IMR-90 (cell line): ENCODE measurements at regions not wholly inside any gene's neighbourhood (a gene's known extent, or its start where the extent isn't known, plus 50 kb on each side); places are given as distances from the start of the nearest gene placed in this dataset.

Source experiments
- ATAC-seq: fragments of 200-7000 bp; cut with Tn5 transposase; 2 replicates; pipeline ENCODE4 v1.9.1; 2020; ENCODE audit warnings: low read depth, mild to moderate bottlenecking, moderate library complexity
- BruUV-seq: library from RNA; stranded (reverse); fragments of 400-500 nt; replicated peaks from 2 replicates; lab custom pipeline; 2021; lab: Mats Ljungman, UMichigan
- CTCF ChIA-PET: fragments of 300-600 bp; formaldehyde crosslinking; extraction: SDS; loops from one replicate; lab custom pipeline; 2021; ENCODE audit warnings: antibody characterized with exemption; lab: Yijun Ruan, JAX
- POLR2A ChIA-PET: fragments of 300-600 bp; sonication (Branson Sonifier 250); formaldehyde crosslinking; loops from one replicate; lab custom pipeline; 2022; ENCODE audit warnings: antibody characterized with exemption; ENCODE audit not compliant: unreplicated experiment; lab: Charles Lee
- DNase-seq: peaks from one replicate; pipeline ENCODE4 v3.0.0; 2013
- H2AFZ ChIP-seq: replicated peaks from 2 replicates; pipeline ENCODE3; 2013; ENCODE audit warnings: low read length, mild to moderate bottlenecking; ENCODE audit not compliant: poor library complexity
- H2AK5ac ChIP-seq: 2 replicates; pipeline ENCODE4 v1.6.1; 2013; ENCODE audit warnings: low read depth, low read length, inconsistent platforms
- H2AK9ac ChIP-seq: replicated peaks from 2 replicates; pipeline ENCODE3; 2013; ENCODE audit warnings: mild to moderate bottlenecking, low read depth, low read length, moderate library complexity; ENCODE audit not compliant: poor library complexity
- H2BK120ac ChIP-seq: 2 replicates; pipeline ENCODE4 v1.6.1; 2013; ENCODE audit warnings: low read depth, low read length, inconsistent platforms
- H2BK15ac ChIP-seq: 3 replicates; pipeline ENCODE4 v1.6.1; 2013; ENCODE audit warnings: low read depth, low read length, inconsistent platforms
- H2BK20ac ChIP-seq: 2 replicates; pipeline ENCODE4 v1.6.1; 2013; ENCODE audit warnings: low read depth, mild to moderate bottlenecking, inconsistent platforms, low read length, moderate library complexity
- H2BK5ac ChIP-seq: 2 replicates; pipeline ENCODE4 v1.6.1; 2013; ENCODE audit warnings: mild to moderate bottlenecking, low read depth, low read length, inconsistent platforms; ENCODE audit not compliant: poor library complexity, severe bottlenecking
- H3K14ac ChIP-seq: replicated peaks from 2 replicates; pipeline ENCODE4 v1.6.1; 2013; ENCODE audit warnings: low read depth, low read length, inconsistent platforms
- H3K18ac ChIP-seq: 2 replicates; pipeline ENCODE4 v1.6.1; 2013; ENCODE audit warnings: low read depth, low read length, control low read depth
- H3K23ac ChIP-seq: 2 replicates; pipeline ENCODE4 v1.6.1; 2013; ENCODE audit warnings: low read depth, low read length, inconsistent platforms
- H3K27ac ChIP-seq: 2 replicates; pipeline ENCODE4 v1.5.1; 2013; ENCODE audit warnings: mild to moderate bottlenecking, control low read depth, low read length; ENCODE audit not compliant: insufficient read depth
- H3K27me3 ChIP-seq: 2 replicates; pipeline ENCODE4 v1.6.1; 2013; ENCODE audit warnings: low read length; ENCODE audit not compliant: control insufficient read depth, insufficient read depth
- H3K36me3 ChIP-seq: 2 replicates; pipeline ENCODE4 v1.6.1; 2013; ENCODE audit warnings: low read length, mixed read lengths; ENCODE audit not compliant: control insufficient read depth, insufficient read depth
- H3K4ac ChIP-seq: 2 replicates; pipeline ENCODE4 v1.6.1; 2013; ENCODE audit warnings: low read depth, low read length, inconsistent platforms
- H3K4me1 ChIP-seq: 2 replicates; pipeline ENCODE4 v1.6.1; 2013; ENCODE audit warnings: low read length, mixed read lengths; ENCODE audit not compliant: control insufficient read depth, insufficient read depth
- H3K4me2 ChIP-seq: 2 replicates; pipeline ENCODE4 v1.6.1; 2013; ENCODE audit warnings: low read depth, mild to moderate bottlenecking, control low read depth, low read length, moderate library complexity
- H3K4me3 ChIP-seq: 2 replicates; pipeline ENCODE4 v1.5.1; 2013; ENCODE audit warnings: low read depth, mild to moderate bottlenecking, control low read depth, low read length, moderate library complexity; ENCODE audit not compliant: insufficient read depth
- H3K56ac ChIP-seq: 2 replicates; pipeline ENCODE4 v1.6.1; 2013; ENCODE audit warnings: low read length, inconsistent platforms; ENCODE audit not compliant: insufficient read depth; ENCODE audit errors: extremely low read depth
- H3K79me1 ChIP-seq, 2 experiments: 2 replicates each; pipeline ENCODE4 v1.6.1; 2013; ENCODE audit warnings: low read length in 2 of 2, inconsistent platforms in 1 of 2, low read depth in 1 of 2
- H3K9ac ChIP-seq: 2 replicates; pipeline ENCODE4 v1.6.1; 2013; ENCODE audit warnings: low read depth, low read length, control low read depth
- H3K9me1 ChIP-seq: 2 replicates; pipeline ENCODE4 v1.6.1; 2013; ENCODE audit warnings: low read length, inconsistent platforms; ENCODE audit not compliant: insufficient read depth
- H3K9me3 ChIP-seq: 2 replicates; pipeline ENCODE4 v1.6.1; 2013; ENCODE audit warnings: low read length; ENCODE audit not compliant: control insufficient read depth, insufficient read depth
- H4K20me1 ChIP-seq: 2 replicates; pipeline ENCODE4 v1.6.1; 2013; ENCODE audit warnings: low read length, inconsistent platforms; ENCODE audit not compliant: insufficient read depth
- H4K5ac ChIP-seq: 2 replicates; pipeline ENCODE4 v1.6.1; 2013; ENCODE audit warnings: mild to moderate bottlenecking, low read depth, low read length, control low read depth
- H4K8ac ChIP-seq, 2 experiments: 2 replicates each; pipeline ENCODE4 v1.6.1; 2013; ENCODE audit warnings: low read depth in 2 of 2, low read length in 2 of 2, control low read depth in 1 of 2, inconsistent platforms in 1 of 2
- H4K91ac ChIP-seq: 2 replicates; pipeline ENCODE4 v1.6.1; 2013; ENCODE audit warnings: low read depth, low read length, inconsistent platforms; ENCODE audit not compliant: insufficient read depth
- BHLHE40 ChIP-seq: fragments of 150-350 bp; IDR thresholded peaks from 2 replicates; pipeline ENCODE4 v1.6.1; 2016; ENCODE audit warnings: mild to moderate bottlenecking, low read depth, low read length
- CEBPB ChIP-seq: IDR thresholded peaks from 2 replicates; pipeline ENCODE4 v1.6.1; 2012; ENCODE audit warnings: low read depth, low read length, improper control_type of control experiment
- CHD1 ChIP-seq: IDR thresholded peaks from 2 replicates; pipeline ENCODE4 v1.6.1; 2012; ENCODE audit warnings: low read depth, low read length, improper control_type of control experiment
- FOS ChIP-seq: fragments of 150-350 bp; IDR thresholded peaks from 2 replicates; pipeline ENCODE4 v1.6.1; 2016; ENCODE audit warnings: low read depth, low read length
- MAFK ChIP-seq: IDR thresholded peaks from 2 replicates; pipeline ENCODE4 v1.6.1; 2012; ENCODE audit warnings: low read depth, low read length, improper control_type of control experiment
- MAZ ChIP-seq: IDR thresholded peaks from 2 replicates; pipeline ENCODE4 v1.6.1; 2012; ENCODE audit warnings: low read depth, mild to moderate bottlenecking, low read length, improper control_type of control experiment, moderate library complexity, borderline replicate concordance
- MXI1 ChIP-seq: IDR thresholded peaks from 2 replicates; pipeline ENCODE4 v1.6.1; 2012; ENCODE audit warnings: low read depth, mild to moderate bottlenecking, low read length, moderate library complexity, borderline replicate concordance
- NFE2L2 ChIP-seq: fragments of 150-350 bp; IDR thresholded peaks from 2 replicates; pipeline ENCODE4 v1.6.1; 2016; ENCODE audit warnings: low read depth, mild to moderate bottlenecking, low read length
- POLR2A ChIP-seq: IDR thresholded peaks from 2 replicates; pipeline ENCODE4 v1.6.1; 2012; ENCODE audit warnings: mild to moderate bottlenecking, low read depth, low read length
- RAD21 ChIP-seq: IDR thresholded peaks from 2 replicates; pipeline ENCODE4 v1.6.1; 2012; ENCODE audit warnings: low read length, improper control_type of control experiment
- RCOR1 ChIP-seq: IDR thresholded peaks from 2 replicates; pipeline ENCODE4 v1.6.1; 2012; ENCODE audit warnings: mild to moderate bottlenecking, low read length, improper control_type of control experiment; ENCODE audit not compliant: insufficient replicate concordance
- RFX5 ChIP-seq: IDR thresholded peaks from 2 replicates; pipeline ENCODE4 v1.8.0; 2012; ENCODE audit warnings: low read depth, mild to moderate bottlenecking, low read length, moderate library complexity
- SMC3 ChIP-seq: fragments of 150-350 bp; IDR thresholded peaks from 2 replicates; pipeline ENCODE4 v1.6.1; 2016; ENCODE audit warnings: low read depth, mild to moderate bottlenecking, antibody characterized with exemption, low read length, moderate library complexity
- WGBS, 2 experiments: methylation state at CpG; one replicate each; pipeline versions ENCODE4 v1.1.5 to v1.1.7; 2013; ENCODE audit warnings: missing lambda C conversion rate in 2 of 2; ENCODE audit not compliant: insufficient read length in 1 of 2; ENCODE audit errors: extremely low coverage in 2 of 2; 5-methylcytosine and 5-hydroxymethylcytosine counted together
- dilution Hi-C: fragments of 300-500 bp; cut with HindIII; formaldehyde crosslinking; loops from one replicate; pipeline ENCODE4 v1.14.3; 2018; ENCODE audit warnings: low sequenced_read_pairs; ENCODE audit not compliant: unreplicated experiment
- in situ Hi-C: fragments of 300-500 bp; cut with MboI; formaldehyde crosslinking; loops from 3 replicates; pipeline ENCODE4 v1.14.3; 2019; ENCODE audit warnings: low sequenced_read_pairs, inconsistent platforms, mixed read lengths
- intact Hi-C: fragments of 100-400 bp; cut with micrococcal nuclease; formaldehyde crosslinking; loops from 2 replicates; pipeline ENCODE4 v1.10.0; 2022
- TF ChIP-seq, protein P1 (sequence below): fragments of 150-350 bp; IDR thresholded peaks from 2 replicates; pipeline ENCODE4 v1.6.1; 2016; ENCODE audit warnings: low read depth, mild to moderate bottlenecking, low read length, moderate library complexity, borderline replicate concordance
- TF ChIP-seq, protein P2 (sequence below): fragments of 150-350 bp; IDR thresholded peaks from 2 replicates; pipeline ENCODE4 v1.6.1; 2017; ENCODE audit warnings: mild to moderate bottlenecking, antibody characterized with exemption, low read length, low read depth
- TF ChIP-seq, protein P3 (sequence below): conservative IDR thresholded peaks from 2 replicates; pipeline ENCODE4 v1.5.1; 2012; ENCODE audit warnings: mild to moderate bottlenecking, low read depth, low read length, improper control_type of control experiment

DNA sequence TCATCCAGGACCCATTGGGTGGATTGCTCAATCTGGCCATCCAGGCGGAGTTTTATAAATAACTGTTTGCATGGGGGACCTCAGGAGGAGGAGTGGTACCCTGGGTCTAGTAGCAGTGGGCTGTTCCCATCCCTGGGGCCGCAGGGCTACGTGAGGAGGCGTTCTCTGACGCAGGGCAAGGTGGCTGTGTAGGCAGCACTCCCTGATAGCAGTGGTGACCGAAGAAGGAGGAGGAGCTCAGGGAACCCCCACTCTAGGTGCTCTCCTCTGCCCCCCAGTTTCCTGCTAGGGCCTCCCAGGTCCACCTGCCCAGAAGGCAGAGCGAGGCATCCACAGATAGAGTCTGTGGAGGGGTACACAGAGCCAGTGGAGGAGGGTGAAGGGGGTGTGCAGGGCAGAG lies 64.1 kb downstream of the CCNE1 start:
- Histone ChIP-seq H2AFZ (peak overlapping the region; percentile 21), H3K4me2 (no peak overlapping the region)

More for the DNA sequence above, 64.1 kb downstream of the CCNE1 start:
- Histone ChIP-seq H3K36me3 (no peaks in the 10 kb centered on the region), H3K4ac (no peak overlapping the region), H3K27ac (no peak overlapping the region), H2BK15ac (no peak overlapping the region), H3K9me3 (no peaks in the 10 kb centered on the region), H3K79me1 (no peaks in the 10 kb centered on the region), H4K5ac (no peak overlapping the region), H3K9ac (no peak overlapping the region), H4K20me1 (no peaks in the 10 kb centered on the region), H3K4me3 (no peak overlapping the region), H2BK120ac (no peak overlapping the region), H4K91ac (no peak overlapping the region), H2BK5ac (no peak overlapping the region), H3K18ac (no peak overlapping the region), H3K56ac (no peak overlapping the region), H3K27me3 (peaks cover 3% of the 10 kb centered on the region; the same call in 1 of the 2 replicates), H3K14ac (no peak overlapping the region), H3K23ac (no peak overlapping the region), H4K8ac (no peak overlapping the region), H2BK20ac (no peak overlapping the region), H3K9me1 (no peaks in the 10 kb centered on the region), H2AK5ac (no peak overlapping the region), H3K4me1 (peaks cover 1% of the 10 kb centered on the region; the same call in 1 of the 2 replicates), H2AK9ac (no peak overlapping the region)
- in situ Hi-C loops (loop anchor here (25.0 kb wide), 1 partner anchor 761 kb away; no protein-coding TSS in a partner anchor), dilution Hi-C loops (no loop called here), intact Hi-C loops (no loop called here)
- POLR2A ChIA-PET: no interaction called here
- ATAC-seq: no peak
- CTCF ChIA-PET: no interaction called here
- no TSS peak for BruUV-seq
- WGBS, 2 experiments: no CpG with 5 or more reads among the region's 7 CpGs
- TF ChIP-seq MXI1 (no peak), RAD21 (no peak), CHD1 (no peak), MAFK (no peak), POLR2A (no peak), RFX5 (no peak), NFE2L2 (no peak), BHLHE40 (no peak), SMC3 (no peak), CEBPB (no peak), RCOR1 (no peak), MAZ (no peak), FOS (no peak)
- TF ChIP-seq, protein P1, sequence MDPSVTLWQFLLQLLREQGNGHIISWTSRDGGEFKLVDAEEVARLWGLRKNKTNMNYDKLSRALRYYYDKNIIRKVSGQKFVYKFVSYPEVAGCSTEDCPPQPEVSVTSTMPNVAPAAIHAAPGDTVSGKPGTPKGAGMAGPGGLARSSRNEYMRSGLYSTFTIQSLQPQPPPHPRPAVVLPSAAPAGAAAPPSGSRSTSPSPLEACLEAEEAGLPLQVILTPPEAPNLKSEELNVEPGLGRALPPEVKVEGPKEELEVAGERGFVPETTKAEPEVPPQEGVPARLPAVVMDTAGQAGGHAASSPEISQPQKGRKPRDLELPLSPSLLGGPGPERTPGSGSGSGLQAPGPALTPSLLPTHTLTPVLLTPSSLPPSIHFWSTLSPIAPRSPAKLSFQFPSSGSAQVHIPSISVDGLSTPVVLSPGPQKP: no peak
- TF ChIP-seq, protein P2, sequence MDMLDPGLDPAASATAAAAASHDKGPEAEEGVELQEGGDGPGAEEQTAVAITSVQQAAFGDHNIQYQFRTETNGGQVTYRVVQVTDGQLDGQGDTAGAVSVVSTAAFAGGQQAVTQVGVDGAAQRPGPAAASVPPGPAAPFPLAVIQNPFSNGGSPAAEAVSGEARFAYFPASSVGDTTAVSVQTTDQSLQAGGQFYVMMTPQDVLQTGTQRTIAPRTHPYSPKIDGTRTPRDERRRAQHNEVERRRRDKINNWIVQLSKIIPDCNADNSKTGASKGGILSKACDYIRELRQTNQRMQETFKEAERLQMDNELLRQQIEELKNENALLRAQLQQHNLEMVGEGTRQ: no peak
- TF ChIP-seq, protein P3, sequence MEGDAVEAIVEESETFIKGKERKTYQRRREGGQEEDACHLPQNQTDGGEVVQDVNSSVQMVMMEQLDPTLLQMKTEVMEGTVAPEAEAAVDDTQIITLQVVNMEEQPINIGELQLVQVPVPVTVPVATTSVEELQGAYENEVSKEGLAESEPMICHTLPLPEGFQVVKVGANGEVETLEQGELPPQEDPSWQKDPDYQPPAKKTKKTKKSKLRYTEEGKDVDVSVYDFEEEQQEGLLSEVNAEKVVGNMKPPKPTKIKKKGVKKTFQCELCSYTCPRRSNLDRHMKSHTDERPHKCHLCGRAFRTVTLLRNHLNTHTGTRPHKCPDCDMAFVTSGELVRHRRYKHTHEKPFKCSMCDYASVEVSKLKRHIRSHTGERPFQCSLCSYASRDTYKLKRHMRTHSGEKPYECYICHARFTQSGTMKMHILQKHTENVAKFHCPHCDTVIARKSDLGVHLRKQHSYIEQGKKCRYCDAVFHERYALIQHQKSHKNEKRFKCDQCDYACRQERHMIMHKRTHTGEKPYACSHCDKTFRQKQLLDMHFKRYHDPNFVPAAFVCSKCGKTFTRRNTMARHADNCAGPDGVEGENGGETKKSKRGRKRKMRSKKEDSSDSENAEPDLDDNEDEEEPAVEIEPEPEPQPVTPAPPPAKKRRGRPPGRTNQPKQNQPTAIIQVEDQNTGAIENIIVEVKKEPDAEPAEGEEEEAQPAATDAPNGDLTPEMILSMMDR: no peak
- DNase-seq: no peak
